Activated CD4-positive, alpha-beta memory T cell treated with anti-CD3 and anti-CD28 coated beads for 36 hours (primary cell): ENCODE measurements at regions not wholly inside any gene's neighbourhood (a gene's known extent, or its start where the extent isn't known, plus 50 kb on each side); places are given as distances from the start of the nearest gene placed in this dataset.

Experiments
- CTCF ChIA-PET: fragments of 350-600 bp; sonication (Branson Sonifier 250); formaldehyde crosslinking; loops from one replicate; lab custom pipeline; 2021; ENCODE audit warnings: antibody characterized with exemption, inconsistent platforms; lab: Charles Lee
- POLR2A ChIA-PET: fragments of 350-600 bp; sonication (Branson Sonifier 250); formaldehyde crosslinking; loops from one replicate; lab custom pipeline; 2021; ENCODE audit warnings: antibody characterized with exemption; lab: Charles Lee
- DNase-seq: peaks from one replicate; pipeline ENCODE4 v3.0.0-alpha.2; 2020
- H3K27ac Mint-ChIP-seq: one replicate; pipeline ENCODE4 v1.8.0; 2021; ENCODE audit warnings: mixed read lengths
- H3K27me3 Mint-ChIP-seq: one replicate; pipeline ENCODE4 v1.8.0; 2021; ENCODE audit warnings: mixed read lengths
- H3K36me3 Mint-ChIP-seq: one replicate; pipeline ENCODE4 v1.8.0; 2021; ENCODE audit warnings: mixed read lengths
- H3K4me1 Mint-ChIP-seq: one replicate; pipeline ENCODE4 v1.8.0; 2021; ENCODE audit warnings: low read depth, mixed read lengths
- H3K4me3 Mint-ChIP-seq: one replicate; pipeline ENCODE4 v1.8.0; 2021; ENCODE audit warnings: mild to moderate bottlenecking, mixed read lengths
- H3K9me3 Mint-ChIP-seq: one replicate; pipeline ENCODE4 v1.8.0; 2021; ENCODE audit warnings: mixed read lengths
- intact Hi-C: fragments of 100-400 bp; cut with micrococcal nuclease; formaldehyde crosslinking; loops from one replicate; pipeline ENCODE4 v1.15.1; 2023

GRCh38 chr5:3225201-3225960 lies 370.3 kb upstream of the IRX1 start:
- intact Hi-C loops: no loop called here
- Mint-ChIP-seq H3K27me3 (no peaks in the 10 kb centered on the region), H3K27ac (no peak overlapping the region), H3K36me3 (no peaks in the 10 kb centered on the region), H3K4me3 (no peak overlapping the region), H3K4me1 (no peaks in the 10 kb centered on the region), H3K9me3 (no peaks in the 10 kb centered on the region)
- ChIA-PET POLR2A (no interaction called here), CTCF (no interaction called here)
- no peak for DNase-seq

GRCh38 chr5:3222924-3223323 lies 372.7 kb upstream of the IRX1 start:
- ChIA-PET POLR2A (no interaction called here), CTCF (no interaction called here)
- no peak for DNase-seq

GRCh38 chr5:3221432-3221831 lies 374.2 kb upstream of the IRX1 start:
- H3K4me1 Mint-ChIP-seq: no peaks in the 10 kb centered on the region
- DNase-seq: no peak
- H3K9me3 Mint-ChIP-seq: peaks cover 2% of the 10 kb centered on the region
- H3K4me3 Mint-ChIP-seq: no peak overlapping the region
- intact Hi-C loops: no loop called here
- H3K27me3 Mint-ChIP-seq: no peaks in the 10 kb centered on the region
- H3K36me3 Mint-ChIP-seq: no peaks in the 10 kb centered on the region
- ChIA-PET POLR2A (no interaction called here), CTCF (no interaction called here)
- H3K27ac Mint-ChIP-seq: no peak overlapping the region

More at GRCh38 chr5:3222924-3223323, 372.7 kb upstream of the IRX1 start:
- Mint-ChIP-seq H3K27ac (no peak overlapping the region), H3K4me1 (no peaks in the 10 kb centered on the region), H3K27me3 (no peaks in the 10 kb centered on the region), H3K36me3 (no peaks in the 10 kb centered on the region), H3K4me3 (no peak overlapping the region), H3K9me3 (no peaks in the 10 kb centered on the region)
- intact Hi-C loops: no loop called here

GRCh38 chr5:3220638-3221288 lies 374.9 kb upstream of the IRX1 start:
- H3K9me3 Mint-ChIP-seq: peaks cover 2% of the 10 kb centered on the region
- ChIA-PET CTCF (no interaction called here), POLR2A (no interaction called here)
- H3K36me3 Mint-ChIP-seq: no peaks in the 10 kb centered on the region
- intact Hi-C loops: no loop called here
- no peak overlapping the region for H3K4me3 Mint-ChIP-seq
- no peaks in the 10 kb centered on the region for H3K27me3 Mint-ChIP-seq
- H3K4me1 Mint-ChIP-seq: no peaks in the 10 kb centered on the region
- DNase-seq: no peak
- H3K27ac Mint-ChIP-seq: no peak overlapping the region

- POLR2A ChIA-PET: no interaction called here
- Mint-ChIP-seq H3K4me1 (no peaks in the 10 kb centered on the region), H3K9me3 (peaks cover 2% of the 10 kb centered on the region), H3K27ac (no peak overlapping the region), H3K36me3 (no peaks in the 10 kb centered on the region), H3K27me3 (no peaks in the 10 kb centered on the region), H3K4me3 (no peak overlapping the region)
- intact Hi-C loops: no loop called here
- CTCF ChIA-PET: no interaction called here
- DNase-seq: no peak
These were observed 375.4 kb upstream of the IRX1 start for GRCh38 chr5:3220201-3220600.

GRCh38 chr5:3218916-3219650 lies 376.5 kb upstream of the IRX1 start:
- no peaks in the 10 kb centered on the region for H3K36me3 Mint-ChIP-seq
- POLR2A ChIA-PET: no interaction called here
- peaks cover 2% of the 10 kb centered on the region for H3K9me3 Mint-ChIP-seq
- no peaks in the 10 kb centered on the region for H3K4me1 Mint-ChIP-seq
- no peak for DNase-seq
- CTCF ChIA-PET: no interaction called here
- H3K4me3 Mint-ChIP-seq: no peak overlapping the region
- no peaks in the 10 kb centered on the region for H3K27me3 Mint-ChIP-seq
- no peak overlapping the region for H3K27ac Mint-ChIP-seq
- intact Hi-C loops: no loop called here

GRCh38 chr5:3217771-3218495 lies 377.7 kb upstream of the IRX1 start:
- ChIA-PET CTCF (no interaction called here), POLR2A (no interaction called here)
- no peak for DNase-seq
- Mint-ChIP-seq H3K27me3 (no peaks in the 10 kb centered on the region), H3K27ac (no peak overlapping the region), H3K4me3 (no peak overlapping the region), H3K4me1 (no peaks in the 10 kb centered on the region), H3K9me3 (peaks cover 2% of the 10 kb centered on the region), H3K36me3 (no peaks in the 10 kb centered on the region)
- intact Hi-C loops: no loop called here

GRCh38 chr5:3217114-3217513 lies 378.5 kb upstream of the IRX1 start:
- H3K4me3 Mint-ChIP-seq: no peak overlapping the region
- no peak for DNase-seq
- H3K27ac Mint-ChIP-seq: no peak overlapping the region
- no peaks in the 10 kb centered on the region for H3K27me3 Mint-ChIP-seq
- intact Hi-C loops: no loop called here
- peaks cover 2% of the 10 kb centered on the region for H3K9me3 Mint-ChIP-seq
- H3K36me3 Mint-ChIP-seq: no peaks in the 10 kb centered on the region
- CTCF ChIA-PET: no interaction called here
- POLR2A ChIA-PET: no interaction called here
- H3K4me1 Mint-ChIP-seq: no peaks in the 10 kb centered on the region

GRCh38 chr5:3216386-3216785 lies 379.2 kb upstream of the IRX1 start:
- POLR2A ChIA-PET: no interaction called here
- H3K27me3 Mint-ChIP-seq: no peaks in the 10 kb centered on the region
- intact Hi-C loops: no loop called here
- CTCF ChIA-PET: no interaction called here
- H3K4me1 Mint-ChIP-seq: no peaks in the 10 kb centered on the region
- peaks cover 2% of the 10 kb centered on the region for H3K9me3 Mint-ChIP-seq
- H3K36me3 Mint-ChIP-seq: no peaks in the 10 kb centered on the region
- no peak overlapping the region for H3K27ac Mint-ChIP-seq
- no peak for DNase-seq
- no peak overlapping the region for H3K4me3 Mint-ChIP-seq

GRCh38 chr5:3214838-3215374 lies 380.7 kb upstream of the IRX1 start:
- Mint-ChIP-seq H3K4me1 (no peaks in the 10 kb centered on the region), H3K36me3 (no peaks in the 10 kb centered on the region), H3K27ac (no peak overlapping the region), H3K4me3 (no peak overlapping the region), H3K27me3 (no peaks in the 10 kb centered on the region), H3K9me3 (peaks cover 2% of the 10 kb centered on the region)
- ChIA-PET CTCF (no interaction called here), POLR2A (no interaction called here)
- DNase-seq: no peak
- intact Hi-C loops: no loop called here

- Mint-ChIP-seq H3K27me3 (no peaks in the 10 kb centered on the region), H3K9me3 (peaks cover 2% of the 10 kb centered on the region), H3K36me3 (no peaks in the 10 kb centered on the region), H3K4me3 (no peak overlapping the region), H3K27ac (no peak overlapping the region), H3K4me1 (no peaks in the 10 kb centered on the region)
- CTCF ChIA-PET: no interaction called here
- intact Hi-C loops: no loop called here
- DNase-seq: no peak
- POLR2A ChIA-PET: no interaction called here
These were observed 381.2 kb upstream of the IRX1 start for GRCh38 chr5:3214396-3214795.

GRCh38 chr5:3212869-3213268 lies 382.8 kb upstream of the IRX1 start:
- no peaks in the 10 kb centered on the region for H3K4me1 Mint-ChIP-seq
- H3K27ac Mint-ChIP-seq: no peak overlapping the region
- H3K9me3 Mint-ChIP-seq: peaks cover 5% of the 10 kb centered on the region
- ChIA-PET CTCF (no interaction called here), POLR2A (no interaction called here)
- intact Hi-C loops: no loop called here
- no peak overlapping the region for H3K4me3 Mint-ChIP-seq
- no peak for DNase-seq
- H3K27me3 Mint-ChIP-seq: no peaks in the 10 kb centered on the region
- H3K36me3 Mint-ChIP-seq: no peaks in the 10 kb centered on the region
